ENCODE measurements at regions not wholly inside any gene's neighbourhood (a gene's known extent, or its start where the extent isn't known, plus 50 kb on each side); places are given as distances from the start of the nearest gene placed in this dataset.

GRCh38 chr6:122308074-122308473, 91.4 kb upstream of the HSF2 start:
- TF ChIP-seq, protein P1, sequence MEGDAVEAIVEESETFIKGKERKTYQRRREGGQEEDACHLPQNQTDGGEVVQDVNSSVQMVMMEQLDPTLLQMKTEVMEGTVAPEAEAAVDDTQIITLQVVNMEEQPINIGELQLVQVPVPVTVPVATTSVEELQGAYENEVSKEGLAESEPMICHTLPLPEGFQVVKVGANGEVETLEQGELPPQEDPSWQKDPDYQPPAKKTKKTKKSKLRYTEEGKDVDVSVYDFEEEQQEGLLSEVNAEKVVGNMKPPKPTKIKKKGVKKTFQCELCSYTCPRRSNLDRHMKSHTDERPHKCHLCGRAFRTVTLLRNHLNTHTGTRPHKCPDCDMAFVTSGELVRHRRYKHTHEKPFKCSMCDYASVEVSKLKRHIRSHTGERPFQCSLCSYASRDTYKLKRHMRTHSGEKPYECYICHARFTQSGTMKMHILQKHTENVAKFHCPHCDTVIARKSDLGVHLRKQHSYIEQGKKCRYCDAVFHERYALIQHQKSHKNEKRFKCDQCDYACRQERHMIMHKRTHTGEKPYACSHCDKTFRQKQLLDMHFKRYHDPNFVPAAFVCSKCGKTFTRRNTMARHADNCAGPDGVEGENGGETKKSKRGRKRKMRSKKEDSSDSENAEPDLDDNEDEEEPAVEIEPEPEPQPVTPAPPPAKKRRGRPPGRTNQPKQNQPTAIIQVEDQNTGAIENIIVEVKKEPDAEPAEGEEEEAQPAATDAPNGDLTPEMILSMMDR (IDR thresholded peaks at IDR 0.05; ENCODE audit: unreplicated experiment in 3 of 3), result no peak
- Mint-ChIP-seq H3K27ac (no peak overlapping the region), H3K4me3 (no peak overlapping the region), H3K36me3 (ENCODE audit: low read depth) (no peaks in the 10 kb centered on the region), H3K27me3 (ENCODE audit: low read depth) (no peaks in the 10 kb centered on the region), H3K9me3 (peaks cover 15% of the 10 kb centered on the region), H3K4me1 (no peaks in the 10 kb centered on the region)

DNA sequence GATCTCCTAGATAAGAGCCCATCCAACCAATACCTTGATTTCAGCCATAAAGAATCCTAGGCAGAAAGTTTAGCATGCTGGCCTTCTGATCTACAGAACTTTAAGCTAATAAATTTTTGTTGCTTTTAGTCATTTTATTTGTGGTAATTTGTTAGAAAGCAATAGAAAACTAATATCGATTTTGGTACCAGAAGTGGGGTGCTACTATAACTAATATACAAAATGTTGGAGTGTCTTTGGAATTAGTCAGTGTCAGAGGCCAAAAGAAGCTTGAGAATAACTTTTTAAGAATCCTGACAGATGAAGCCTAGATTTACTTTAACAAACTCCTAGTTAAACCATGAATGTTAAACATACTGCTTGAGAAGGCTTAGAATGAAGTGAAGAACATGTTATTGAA, 83.6 kb upstream of the HSF2 start:
- H3K9me3 Mint-ChIP-seq, result peaks cover 14% of the 10 kb centered on the region
- TF ChIP-seq, protein P1 (IDR thresholded peaks at IDR 0.05; ENCODE audit: unreplicated experiment in 3 of 3), result no peak
- peaks cover 11% of the 10 kb centered on the region for H3K4me1 Mint-ChIP-seq
- no peak overlapping the region for H3K27ac Mint-ChIP-seq
- H3K27me3 Mint-ChIP-seq (ENCODE audit: low read depth), result no peaks in the 10 kb centered on the region
- H3K4me3 Mint-ChIP-seq, result no peak overlapping the region
- no peaks in the 10 kb centered on the region for H3K36me3 Mint-ChIP-seq (ENCODE audit: low read depth)

DNA sequence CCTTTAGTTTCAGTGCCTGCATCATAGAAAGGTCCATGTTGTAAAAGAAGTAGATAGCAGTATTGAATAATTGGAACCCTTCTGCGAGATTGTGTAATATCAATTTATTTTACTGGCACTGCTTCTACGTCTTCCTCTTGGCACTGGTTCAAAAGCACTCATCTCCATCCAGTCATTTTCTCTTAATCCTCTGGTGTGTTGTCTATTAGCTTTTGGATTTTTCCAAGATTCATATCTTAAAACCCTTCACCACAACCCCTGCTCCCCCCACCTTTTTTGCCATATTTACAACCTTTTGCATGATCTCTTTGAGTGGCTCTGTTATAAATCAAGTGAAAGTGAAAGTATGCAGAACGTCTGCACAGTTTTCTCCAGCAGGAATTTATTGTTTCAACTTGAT, 76.6 kb upstream of the HSF2 start:
- Mint-ChIP-seq H3K36me3 (ENCODE audit: low read depth) (no peaks in the 10 kb centered on the region), H3K27ac (peak overlapping the region; percentile 31 to 75 (median 36)), H3K27me3 (ENCODE audit: low read depth) (no peaks in the 10 kb centered on the region), H3K4me3 (peak overlapping the region in 1 of 3 experiments; percentile 4), H3K9me3 (peaks cover 8% of the 10 kb centered on the region), H3K4me1 (peaks cover 17% of the 10 kb centered on the region)
- TF ChIP-seq, protein P1 (IDR thresholded peaks at IDR 0.05; ENCODE audit: unreplicated experiment in 3 of 3), result no peak

DNA sequence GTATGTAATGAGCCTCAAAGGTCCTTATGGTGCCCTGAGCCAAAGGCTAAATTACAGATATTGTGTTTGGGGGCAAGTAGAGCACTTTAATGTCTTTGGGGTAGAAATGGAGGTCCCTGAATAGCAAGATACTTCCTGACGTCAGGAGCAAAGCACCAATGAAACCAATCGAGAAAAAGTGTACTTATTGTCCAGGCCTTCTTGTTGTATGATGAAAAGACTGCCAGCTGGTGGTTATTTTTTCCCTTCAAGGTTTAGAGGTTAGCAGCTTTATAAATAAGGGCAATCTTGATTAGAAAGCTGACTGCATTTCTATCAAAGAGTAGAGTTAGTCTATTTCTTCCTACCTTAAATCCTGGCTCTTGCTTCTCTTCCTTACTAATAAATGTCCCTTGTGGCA, 76.1 kb upstream of the HSF2 start:
- Mint-ChIP-seq H3K27ac (peak overlapping the region; percentile 31 to 75 (median 36)), H3K4me1 (peaks cover 17% of the 10 kb centered on the region), H3K9me3 (peaks cover 8% of the 10 kb centered on the region), H3K27me3 (ENCODE audit: low read depth) (no peaks in the 10 kb centered on the region), H3K4me3 (no peak overlapping the region), H3K36me3 (ENCODE audit: low read depth) (no peaks in the 10 kb centered on the region)
- TF ChIP-seq, protein P1 (IDR thresholded peaks at IDR 0.05; ENCODE audit: unreplicated experiment in 3 of 3), result no peak

DNA sequence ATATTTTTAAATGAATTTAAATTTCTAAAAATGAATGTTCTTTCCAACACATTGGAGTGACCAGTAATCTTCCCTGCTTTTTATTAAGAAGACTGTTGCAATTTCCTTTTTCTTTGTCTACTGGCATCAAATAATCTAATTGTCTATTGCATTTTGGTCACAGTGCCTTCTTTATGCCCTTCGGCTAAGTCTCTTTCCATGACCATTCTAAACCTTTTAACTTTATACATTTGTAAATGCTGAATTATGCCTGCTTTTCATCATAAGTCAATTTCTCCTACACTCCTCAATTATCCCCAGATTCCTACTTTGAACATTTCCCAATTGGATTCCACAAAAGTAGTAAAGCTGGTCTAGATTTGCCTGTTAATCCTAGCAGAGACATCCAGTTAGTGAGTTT, 69.1 kb upstream of the HSF2 start:
- H3K27ac Mint-ChIP-seq, result no peak overlapping the region
- H3K9me3 Mint-ChIP-seq, result peaks cover 4% of the 10 kb centered on the region
- H3K4me3 Mint-ChIP-seq, result no peak overlapping the region
- TF ChIP-seq, protein P1 (IDR thresholded peaks at IDR 0.05; ENCODE audit: unreplicated experiment in 3 of 3), result no peak
- H3K36me3 Mint-ChIP-seq (ENCODE audit: low read depth), result no peaks in the 10 kb centered on the region
- no peaks in the 10 kb centered on the region for H3K27me3 Mint-ChIP-seq (ENCODE audit: low read depth)
- H3K4me1 Mint-ChIP-seq, result no peaks in the 10 kb centered on the region

DNA sequence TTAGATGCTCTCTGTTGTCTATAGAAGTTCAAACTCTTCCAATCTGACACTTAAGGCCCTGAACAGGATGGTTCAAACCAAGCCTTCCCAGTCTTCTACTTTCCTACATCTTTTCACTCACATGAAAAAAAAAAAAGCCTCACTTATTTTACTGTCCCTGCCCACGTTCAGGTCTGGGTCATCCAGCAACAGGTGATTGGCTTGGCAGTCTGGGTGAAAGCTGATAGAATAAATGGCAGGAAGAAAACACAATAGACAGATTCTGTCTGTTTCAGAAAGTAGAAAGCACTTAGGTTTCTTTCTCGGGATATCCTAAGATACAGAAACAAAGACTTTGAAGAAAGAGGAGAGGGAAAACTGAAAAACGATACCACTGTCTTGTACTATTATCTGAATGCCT, 61.8 kb upstream of the HSF2 start:
- Mint-ChIP-seq H3K27me3 (ENCODE audit: low read depth) (no peaks in the 10 kb centered on the region), H3K36me3 (ENCODE audit: low read depth) (no peaks in the 10 kb centered on the region), H3K9me3 (no peaks in the 10 kb centered on the region), H3K4me1 (peaks cover 8% of the 10 kb centered on the region), H3K4me3 (no peak overlapping the region), H3K27ac (no peak overlapping the region)
- TF ChIP-seq, protein P1 (IDR thresholded peaks at IDR 0.05; ENCODE audit: unreplicated experiment in 3 of 3), result no peak

Data from nephron (organoid).